ENCODE measurements at regions not wholly inside any gene's neighbourhood (a gene's known extent, or its start where the extent isn't known, plus 50 kb on each side); places are given as distances from the start of the nearest gene placed in this dataset.

DNA sequence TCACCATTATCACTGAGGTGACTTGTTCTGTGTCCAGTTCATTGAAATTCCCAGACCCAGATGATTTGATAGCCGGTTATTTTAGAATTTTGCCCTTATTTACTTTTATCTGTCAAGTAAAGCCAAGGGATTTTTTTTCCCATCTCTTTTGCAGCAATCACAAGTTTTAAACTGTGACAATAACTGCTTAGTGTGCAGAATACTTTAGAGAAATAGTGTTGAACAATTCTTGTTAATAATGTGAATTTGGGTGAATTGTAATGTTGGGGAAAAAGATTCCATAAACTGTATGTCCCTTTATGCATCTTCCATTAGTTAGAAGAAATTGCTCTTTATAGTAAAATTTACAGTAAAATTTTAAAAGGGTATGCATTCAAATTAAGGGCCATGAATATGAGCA is 79.5 kb downstream of the SLITRK6 start:
- Mint-ChIP-seq H3K27me3 (ENCODE audit: low read depth) (no peaks in the 10 kb centered on the region), H3K36me3 (no peaks in the 10 kb centered on the region), H3K4me1 (peaks cover 6% of the 10 kb centered on the region), H3K27ac (no peak overlapping the region), H3K9me3 (no peaks in the 10 kb centered on the region), H3K4me3 (no peak overlapping the region)
- no peak for DNase-seq (ENCODE audit: low spot score)
- CTCF ChIA-PET, result no interaction called here
- TF ChIP-seq NR1H2 (CRISPR knock-in tag; IDR thresholded peaks at IDR 0.05) (no peak), MXD4 (CRISPR knock-in tag; IDR thresholded peaks at IDR 0.05; ENCODE audit: borderline replicate concordance) (no peak), CBFB (CRISPR knock-in tag; IDR thresholded peaks at IDR 0.05; ENCODE audit: low read depth) (no peak), FOXK1 (CRISPR knock-in tag; IDR thresholded peaks at IDR 0.05) (no peak), ZNF416 (CRISPR knock-in tag; IDR thresholded peaks at IDR 0.05) (no peak), ZNF671 (CRISPR knock-in tag; IDR thresholded peaks at IDR 0.05) (no peak), TEAD4 (CRISPR knock-in tag; IDR thresholded peaks at IDR 0.05) (no peak)
- TF ChIP-seq, protein P1, sequence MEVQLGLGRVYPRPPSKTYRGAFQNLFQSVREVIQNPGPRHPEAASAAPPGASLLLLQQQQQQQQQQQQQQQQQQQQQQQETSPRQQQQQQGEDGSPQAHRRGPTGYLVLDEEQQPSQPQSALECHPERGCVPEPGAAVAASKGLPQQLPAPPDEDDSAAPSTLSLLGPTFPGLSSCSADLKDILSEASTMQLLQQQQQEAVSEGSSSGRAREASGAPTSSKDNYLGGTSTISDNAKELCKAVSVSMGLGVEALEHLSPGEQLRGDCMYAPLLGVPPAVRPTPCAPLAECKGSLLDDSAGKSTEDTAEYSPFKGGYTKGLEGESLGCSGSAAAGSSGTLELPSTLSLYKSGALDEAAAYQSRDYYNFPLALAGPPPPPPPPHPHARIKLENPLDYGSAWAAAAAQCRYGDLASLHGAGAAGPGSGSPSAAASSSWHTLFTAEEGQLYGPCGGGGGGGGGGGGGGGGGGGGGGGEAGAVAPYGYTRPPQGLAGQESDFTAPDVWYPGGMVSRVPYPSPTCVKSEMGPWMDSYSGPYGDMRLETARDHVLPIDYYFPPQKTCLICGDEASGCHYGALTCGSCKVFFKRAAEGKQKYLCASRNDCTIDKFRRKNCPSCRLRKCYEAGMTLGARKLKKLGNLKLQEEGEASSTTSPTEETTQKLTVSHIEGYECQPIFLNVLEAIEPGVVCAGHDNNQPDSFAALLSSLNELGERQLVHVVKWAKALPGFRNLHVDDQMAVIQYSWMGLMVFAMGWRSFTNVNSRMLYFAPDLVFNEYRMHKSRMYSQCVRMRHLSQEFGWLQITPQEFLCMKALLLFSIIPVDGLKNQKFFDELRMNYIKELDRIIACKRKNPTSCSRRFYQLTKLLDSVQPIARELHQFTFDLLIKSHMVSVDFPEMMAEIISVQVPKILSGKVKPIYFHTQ (CRISPR knock-in tag; IDR thresholded peaks at IDR 0.05), result no peak
- TF ChIP-seq, protein P2, sequence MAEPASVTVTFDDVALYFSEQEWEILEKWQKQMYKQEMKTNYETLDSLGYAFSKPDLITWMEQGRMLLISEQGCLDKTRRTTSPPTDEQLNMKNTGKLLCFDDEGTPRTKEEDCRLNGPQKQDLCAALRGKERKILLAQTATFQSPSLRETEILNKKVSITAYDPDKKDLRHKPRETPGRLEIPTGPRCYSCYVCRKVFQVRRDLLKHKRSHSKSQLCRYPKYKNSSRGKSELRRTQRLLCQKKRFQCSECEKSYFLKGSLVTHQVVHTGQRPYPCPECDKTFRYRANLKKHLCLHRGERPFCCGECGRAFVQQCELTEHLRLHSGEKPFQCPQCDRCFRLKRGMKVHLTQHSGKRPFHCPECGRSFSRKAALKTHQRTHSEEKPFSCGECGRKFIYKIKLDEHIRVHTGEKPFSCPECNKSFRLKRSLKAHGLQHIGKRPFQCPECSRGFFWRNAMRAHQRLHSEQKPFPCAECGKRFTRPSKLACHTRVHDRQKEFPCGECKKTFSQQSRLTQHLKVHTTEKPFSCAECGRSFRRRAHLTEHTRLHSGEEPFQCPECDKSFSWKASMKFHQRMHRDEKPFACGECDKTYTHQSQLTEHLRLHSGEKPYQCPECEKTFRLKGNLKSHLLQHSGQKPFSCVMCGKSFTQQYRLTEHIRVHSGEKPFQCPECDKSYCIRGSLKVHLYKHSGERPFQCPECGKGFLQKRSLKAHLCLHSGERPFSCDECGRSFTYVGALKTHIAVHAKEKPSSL (CRISPR knock-in tag; conservative IDR thresholded peaks at IDR 0.05), result no peak
- TF ChIP-seq, protein P3, sequence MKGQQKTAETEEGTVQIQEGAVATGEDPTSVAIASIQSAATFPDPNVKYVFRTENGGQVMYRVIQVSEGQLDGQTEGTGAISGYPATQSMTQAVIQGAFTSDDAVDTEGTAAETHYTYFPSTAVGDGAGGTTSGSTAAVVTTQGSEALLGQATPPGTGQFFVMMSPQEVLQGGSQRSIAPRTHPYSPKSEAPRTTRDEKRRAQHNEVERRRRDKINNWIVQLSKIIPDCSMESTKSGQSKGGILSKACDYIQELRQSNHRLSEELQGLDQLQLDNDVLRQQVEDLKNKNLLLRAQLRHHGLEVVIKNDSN (CRISPR knock-in tag; IDR thresholded peaks at IDR 0.05), result no peak
- POLR2A ChIA-PET, result no interaction called here
- ATAC-seq, result no peak

DNA sequence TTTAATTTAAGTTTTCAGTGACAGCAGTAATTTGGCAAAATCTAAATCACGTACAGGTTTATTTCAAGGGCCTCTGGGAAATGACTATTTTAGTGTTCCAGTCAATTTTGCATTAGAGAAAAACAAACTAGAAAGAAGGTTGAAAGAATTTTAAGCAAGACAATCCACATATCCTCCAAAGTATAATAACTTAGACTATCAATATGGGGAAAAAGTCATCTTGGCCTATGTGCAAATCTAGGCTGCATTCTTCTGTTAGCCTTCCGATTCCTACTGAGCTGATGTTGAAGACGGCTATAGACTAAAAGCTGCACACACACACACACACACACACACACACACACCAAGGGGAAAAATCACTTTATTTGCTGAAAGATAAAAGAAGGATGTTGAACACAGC is 81.3 kb downstream of the SLITRK6 start:
- ChIA-PET POLR2A (no interaction called here), CTCF (no interaction called here)
- Mint-ChIP-seq H3K27me3 (ENCODE audit: low read depth) (no peaks in the 10 kb centered on the region), H3K9me3 (no peaks in the 10 kb centered on the region), H3K27ac (no peak overlapping the region), H3K4me1 (peaks cover 6% of the 10 kb centered on the region), H3K4me3 (no peak overlapping the region), H3K36me3 (no peaks in the 10 kb centered on the region)
- ATAC-seq (no peak), DNase-seq (ENCODE audit: low spot score) (no peak)
- TF ChIP-seq, protein P4, sequence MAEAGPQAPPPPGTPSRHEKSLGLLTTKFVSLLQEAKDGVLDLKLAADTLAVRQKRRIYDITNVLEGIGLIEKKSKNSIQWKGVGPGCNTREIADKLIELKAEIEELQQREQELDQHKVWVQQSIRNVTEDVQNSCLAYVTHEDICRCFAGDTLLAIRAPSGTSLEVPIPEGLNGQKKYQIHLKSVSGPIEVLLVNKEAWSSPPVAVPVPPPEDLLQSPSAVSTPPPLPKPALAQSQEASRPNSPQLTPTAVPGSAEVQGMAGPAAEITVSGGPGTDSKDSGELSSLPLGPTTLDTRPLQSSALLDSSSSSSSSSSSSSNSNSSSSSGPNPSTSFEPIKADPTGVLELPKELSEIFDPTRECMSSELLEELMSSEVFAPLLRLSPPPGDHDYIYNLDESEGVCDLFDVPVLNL (CRISPR knock-in tag; IDR thresholded peaks at IDR 0.05; ENCODE audit: borderline replicate concordance, low read depth), result no peak
- no peak for TF ChIP-seq RORB (CRISPR knock-in tag; IDR thresholded peaks at IDR 0.05)
- TF ChIP-seq, protein P5, sequence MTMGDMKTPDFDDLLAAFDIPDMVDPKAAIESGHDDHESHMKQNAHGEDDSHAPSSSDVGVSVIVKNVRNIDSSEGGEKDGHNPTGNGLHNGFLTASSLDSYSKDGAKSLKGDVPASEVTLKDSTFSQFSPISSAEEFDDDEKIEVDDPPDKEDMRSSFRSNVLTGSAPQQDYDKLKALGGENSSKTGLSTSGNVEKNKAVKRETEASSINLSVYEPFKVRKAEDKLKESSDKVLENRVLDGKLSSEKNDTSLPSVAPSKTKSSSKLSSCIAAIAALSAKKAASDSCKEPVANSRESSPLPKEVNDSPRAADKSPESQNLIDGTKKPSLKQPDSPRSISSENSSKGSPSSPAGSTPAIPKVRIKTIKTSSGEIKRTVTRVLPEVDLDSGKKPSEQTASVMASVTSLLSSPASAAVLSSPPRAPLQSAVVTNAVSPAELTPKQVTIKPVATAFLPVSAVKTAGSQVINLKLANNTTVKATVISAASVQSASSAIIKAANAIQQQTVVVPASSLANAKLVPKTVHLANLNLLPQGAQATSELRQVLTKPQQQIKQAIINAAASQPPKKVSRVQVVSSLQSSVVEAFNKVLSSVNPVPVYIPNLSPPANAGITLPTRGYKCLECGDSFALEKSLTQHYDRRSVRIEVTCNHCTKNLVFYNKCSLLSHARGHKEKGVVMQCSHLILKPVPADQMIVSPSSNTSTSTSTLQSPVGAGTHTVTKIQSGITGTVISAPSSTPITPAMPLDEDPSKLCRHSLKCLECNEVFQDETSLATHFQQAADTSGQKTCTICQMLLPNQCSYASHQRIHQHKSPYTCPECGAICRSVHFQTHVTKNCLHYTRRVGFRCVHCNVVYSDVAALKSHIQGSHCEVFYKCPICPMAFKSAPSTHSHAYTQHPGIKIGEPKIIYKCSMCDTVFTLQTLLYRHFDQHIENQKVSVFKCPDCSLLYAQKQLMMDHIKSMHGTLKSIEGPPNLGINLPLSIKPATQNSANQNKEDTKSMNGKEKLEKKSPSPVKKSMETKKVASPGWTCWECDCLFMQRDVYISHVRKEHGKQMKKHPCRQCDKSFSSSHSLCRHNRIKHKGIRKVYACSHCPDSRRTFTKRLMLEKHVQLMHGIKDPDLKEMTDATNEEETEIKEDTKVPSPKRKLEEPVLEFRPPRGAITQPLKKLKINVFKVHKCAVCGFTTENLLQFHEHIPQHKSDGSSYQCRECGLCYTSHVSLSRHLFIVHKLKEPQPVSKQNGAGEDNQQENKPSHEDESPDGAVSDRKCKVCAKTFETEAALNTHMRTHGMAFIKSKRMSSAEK (CRISPR knock-in tag; IDR thresholded peaks at IDR 0.05; ENCODE audit: borderline replicate concordance), result no peak
- TF ChIP-seq, protein P6, sequence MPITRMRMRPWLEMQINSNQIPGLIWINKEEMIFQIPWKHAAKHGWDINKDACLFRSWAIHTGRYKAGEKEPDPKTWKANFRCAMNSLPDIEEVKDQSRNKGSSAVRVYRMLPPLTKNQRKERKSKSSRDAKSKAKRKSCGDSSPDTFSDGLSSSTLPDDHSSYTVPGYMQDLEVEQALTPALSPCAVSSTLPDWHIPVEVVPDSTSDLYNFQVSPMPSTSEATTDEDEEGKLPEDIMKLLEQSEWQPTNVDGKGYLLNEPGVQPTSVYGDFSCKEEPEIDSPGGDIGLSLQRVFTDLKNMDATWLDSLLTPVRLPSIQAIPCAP (CRISPR knock-in tag; IDR thresholded peaks at IDR 0.05), result no peak
- TF ChIP-seq, protein P7, sequence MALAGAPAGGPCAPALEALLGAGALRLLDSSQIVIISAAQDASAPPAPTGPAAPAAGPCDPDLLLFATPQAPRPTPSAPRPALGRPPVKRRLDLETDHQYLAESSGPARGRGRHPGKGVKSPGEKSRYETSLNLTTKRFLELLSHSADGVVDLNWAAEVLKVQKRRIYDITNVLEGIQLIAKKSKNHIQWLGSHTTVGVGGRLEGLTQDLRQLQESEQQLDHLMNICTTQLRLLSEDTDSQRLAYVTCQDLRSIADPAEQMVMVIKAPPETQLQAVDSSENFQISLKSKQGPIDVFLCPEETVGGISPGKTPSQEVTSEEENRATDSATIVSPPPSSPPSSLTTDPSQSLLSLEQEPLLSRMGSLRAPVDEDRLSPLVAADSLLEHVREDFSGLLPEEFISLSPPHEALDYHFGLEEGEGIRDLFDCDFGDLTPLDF (CRISPR knock-in tag; IDR thresholded peaks at IDR 0.05), result no peak
- TF ChIP-seq TCF7 (CRISPR knock-in tag; IDR thresholded peaks at IDR 0.05; ENCODE audit: low read depth), result no peak
- TF ChIP-seq ZNF121 (CRISPR knock-in tag; IDR thresholded peaks at IDR 0.05), result no peak
- TF ChIP-seq NFYB (CRISPR knock-in tag; conservative IDR thresholded peaks at IDR 0.05; ENCODE audit: low read depth), result no peak
- TF ChIP-seq, protein P8, sequence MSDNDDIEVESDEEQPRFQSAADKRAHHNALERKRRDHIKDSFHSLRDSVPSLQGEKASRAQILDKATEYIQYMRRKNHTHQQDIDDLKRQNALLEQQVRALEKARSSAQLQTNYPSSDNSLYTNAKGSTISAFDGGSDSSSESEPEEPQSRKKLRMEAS (CRISPR knock-in tag; IDR thresholded peaks at IDR 0.05), result no peak
- TF ChIP-seq, protein P9, sequence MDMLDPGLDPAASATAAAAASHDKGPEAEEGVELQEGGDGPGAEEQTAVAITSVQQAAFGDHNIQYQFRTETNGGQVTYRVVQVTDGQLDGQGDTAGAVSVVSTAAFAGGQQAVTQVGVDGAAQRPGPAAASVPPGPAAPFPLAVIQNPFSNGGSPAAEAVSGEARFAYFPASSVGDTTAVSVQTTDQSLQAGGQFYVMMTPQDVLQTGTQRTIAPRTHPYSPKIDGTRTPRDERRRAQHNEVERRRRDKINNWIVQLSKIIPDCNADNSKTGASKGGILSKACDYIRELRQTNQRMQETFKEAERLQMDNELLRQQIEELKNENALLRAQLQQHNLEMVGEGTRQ (CRISPR knock-in tag; IDR thresholded peaks at IDR 0.05), result no peak
- TF ChIP-seq JUN (CRISPR knock-in tag; IDR thresholded peaks at IDR 0.05), result no peak
- TF ChIP-seq NFATC4 (CRISPR knock-in tag; IDR thresholded peaks at IDR 0.05), result no peak
- TF ChIP-seq ZNF317 (CRISPR knock-in tag; IDR thresholded peaks at IDR 0.05; ENCODE audit: borderline replicate concordance, low read depth), result no peak
